Endothelial cell of umbilical vein (primary cell): ENCODE measurements at regions not wholly inside any gene's neighbourhood (a gene's known extent, or its start where the extent isn't known, plus 50 kb on each side); places are given as distances from the start of the nearest gene placed in this dataset.

Source experiments
- BruUV-seq: library from RNA; stranded (reverse); fragments of 400-500 nt; replicated peaks from 2 replicates; lab custom pipeline; 2021; lab: Mats Ljungman, UMichigan
- CTCF ChIA-PET: fragments of 300-600, 350-600 bp; sonication (Branson Sonifier 250); formaldehyde crosslinking; loops from one replicate; lab custom pipeline; 2021; ENCODE audit warnings: antibody characterized with exemption, inconsistent platforms; lab: Charles Lee
- POLR2A ChIA-PET: fragments of 300-600, 350-600 bp; sonication (Branson Sonifier 250); formaldehyde crosslinking; loops from one replicate; lab custom pipeline; 2021; ENCODE audit warnings: antibody characterized with exemption, inconsistent platforms; lab: Charles Lee
- DNase-seq: peaks from one replicate; pipeline ENCODE4 v3.0.0-alpha.2; 2011; ENCODE audit warnings: low read depth, low spot score
- FAIRE-seq: peaks from 2 replicates; lab custom pipeline; 2011; peaks lifted over from hg19 to GRCh38; lab: Jason Lieb, UNC
- H2AFZ ChIP-seq: 2 replicates; pipeline ENCODE4 v1.6.0; 2012; ENCODE audit warnings: low read depth, low read length, control low read depth, inconsistent platforms
- H3K27ac ChIP-seq: 2 replicates; pipeline ENCODE4 v1.5.1; 2011; ENCODE audit warnings: low read depth, mild to moderate bottlenecking, control low read depth, low read length, moderate library complexity; ENCODE audit not compliant: insufficient read depth
- H3K27me3 ChIP-seq, 2 experiments: 2 replicates each; pipeline versions ENCODE4 v1.6.0 to v1.6.1; 2011; ENCODE audit warnings: low read length in 2 of 2, mixed read lengths in 1 of 2; ENCODE audit not compliant: control insufficient read depth in 2 of 2, insufficient read depth in 2 of 2
- H3K36me3 ChIP-seq, 2 experiments: 2 replicates in 1 of 2; 3 replicates in 1 of 2; pipeline ENCODE4 v1.5.1; 2011; ENCODE audit warnings: low read length in 2 of 2, mild to moderate bottlenecking in 1 of 2, moderate library complexity in 1 of 2; ENCODE audit not compliant: control insufficient read depth in 2 of 2, insufficient read depth in 2 of 2; ENCODE audit errors: extremely low read depth in 1 of 2
- H3K4me1 ChIP-seq: 3 replicates; pipeline ENCODE4 v1.5.1; 2011; ENCODE audit warnings: mild to moderate bottlenecking, low read length; ENCODE audit not compliant: control insufficient read depth, insufficient read depth; ENCODE audit errors: extremely low read depth
- H3K4me2 ChIP-seq: 2 replicates; pipeline ENCODE4 v1.6.1; 2011; ENCODE audit warnings: low read length, control low read depth, mixed read lengths; ENCODE audit not compliant: insufficient read depth
- H3K4me3 ChIP-seq, 3 experiments: fragments of 200-600 bp in 1 of 3; sonication (generic), shearing (Covaris generic) in 1 of 3; replicated peaks in 1 of 3; 2 replicates each; pipeline ENCODE4 v1.5.1; 2011 to 2016; ENCODE audit warnings: control low read depth in 3 of 3, low read length in 3 of 3, mild to moderate bottlenecking in 2 of 3, inconsistent platforms in 1 of 3, low read depth in 1 of 3, moderate library complexity in 1 of 3; ENCODE audit not compliant: insufficient read depth in 1 of 3
- H3K79me2 ChIP-seq: 2 replicates; pipeline ENCODE4 v1.6.0; 2012; ENCODE audit warnings: low read length, inconsistent platforms; ENCODE audit not compliant: control insufficient read depth, insufficient read depth
- H3K9ac ChIP-seq: replicated peaks from 2 replicates; pipeline ENCODE3; 2011; ENCODE audit warnings: low read length, control low read depth; ENCODE audit not compliant: insufficient read depth; ENCODE audit errors: extremely low read depth
- H3K9me1 ChIP-seq: replicated peaks from 3 replicates; pipeline ENCODE4 v1.6.0; 2011; ENCODE audit warnings: mild to moderate bottlenecking, low read length; ENCODE audit not compliant: control insufficient read depth, insufficient read depth; ENCODE audit errors: extremely low read depth
- H3K9me3 ChIP-seq: replicated peaks from 2 replicates; pipeline ENCODE4 v1.5.1; 2012; ENCODE audit warnings: low read length, inconsistent platforms; ENCODE audit not compliant: control insufficient read depth, insufficient read depth
- H4K20me1 ChIP-seq: replicated peaks from 2 replicates; pipeline ENCODE3; 2011; ENCODE audit warnings: mild to moderate bottlenecking, low read length; ENCODE audit not compliant: control insufficient read depth, insufficient read depth; ENCODE audit errors: extremely low read depth
- CTCF ChIP-seq, 2 donors: IDR thresholded peaks; 1 replicate in 1 of 2; 2 replicates in 1 of 2; pipeline ENCODE4 v1.5.1; 2011; ENCODE audit warnings: low read length in 2 of 2, mild to moderate bottlenecking in 2 of 2, moderate library complexity in 2 of 2, control low read depth in 1 of 2, inconsistent platforms in 1 of 2, low read depth in 1 of 2; ENCODE audit not compliant: insufficient read depth in 1 of 2; ENCODE audit errors: extremely low read depth in 1 of 2
- EZH2 ChIP-seq: IDR thresholded peaks from 2 replicates; pipeline ENCODE4 v1.6.1; 2012; ENCODE audit warnings: borderline replicate concordance, low read depth, mild to moderate bottlenecking, moderate library complexity, low read length, inconsistent platforms; ENCODE audit not compliant: severe bottlenecking
- FOS ChIP-seq: IDR thresholded peaks from 2 replicates; pipeline ENCODE4 v1.6.1; 2011; ENCODE audit warnings: mild to moderate bottlenecking, low read length, moderate library complexity, borderline replicate concordance; ENCODE audit not compliant: insufficient read depth
- GATA2 ChIP-seq: IDR thresholded peaks from 2 replicates; pipeline ENCODE4 v1.7.0; 2011; ENCODE audit warnings: low read depth, mild to moderate bottlenecking, moderate library complexity, mixed read lengths, low read length; ENCODE audit not compliant: insufficient read length, insufficient read depth
- JUN ChIP-seq: IDR thresholded peaks from 2 replicates; pipeline ENCODE4 v1.6.1; 2011; ENCODE audit warnings: borderline replicate concordance, low read depth; ENCODE audit not compliant: insufficient read length, insufficient read depth
- MAX ChIP-seq: IDR thresholded peaks from 2 replicates; pipeline ENCODE4 v1.6.1; 2011; ENCODE audit not compliant: insufficient read depth, insufficient read length
- POLR2A ChIP-seq: IDR thresholded peaks from 2 replicates; pipeline ENCODE4 v1.6.1; 2012; ENCODE audit warnings: low read depth, mild to moderate bottlenecking, control low read depth, low read length
- dilution Hi-C: fragments of 300-500 bp; cut with MboI; formaldehyde crosslinking; loops from one replicate; pipeline ENCODE4 v1.15.0; 2019; ENCODE audit warnings: low sequenced_read_pairs; ENCODE audit not compliant: extremely low pct_ligation_motif_present
- intact Hi-C: fragments of 100-400 bp; cut with micrococcal nuclease; formaldehyde crosslinking; loops from one replicate; pipeline ENCODE4 v1.10.0; 2022

GRCh38 chr4:26133840-26134239 is 187.0 kb upstream of the RBPJ start:
- Histone ChIP-seq H3K9ac (no peak overlapping the region), H3K4me2 (no peak overlapping the region), H3K36me3 (no peaks in the 10 kb centered on the region), H3K9me3 (no peaks in the 10 kb centered on the region), H2AFZ (no peak overlapping the region), H3K27me3 (no peaks in the 10 kb centered on the region), H3K79me2 (no peaks in the 10 kb centered on the region), H3K4me1 (no peaks in the 10 kb centered on the region), H4K20me1 (no peaks in the 10 kb centered on the region), H3K9me1 (no peaks in the 10 kb centered on the region), H3K27ac (no peak overlapping the region), H3K4me3 (no peak overlapping the region)
- intact Hi-C loops (no loop called here), dilution Hi-C loops (no loop called here)
- TF ChIP-seq FOS (no peak), CTCF (IDR thresholded peaks at IDR 0.05; ENCODE audit: extremely low read depth in 1 of 2, insufficient read depth in 1 of 2, low read depth in 1 of 2, low read length in 2 of 2) (no peak), EZH2 (no peak), GATA2 (no peak), MAX (no peak), JUN (no peak), POLR2A (no peak)
- CTCF ChIA-PET: no interaction called here
- DNase-seq (no peak), FAIRE-seq (no peak)
- POLR2A ChIA-PET: no interaction called here
- no TSS peak for BruUV-seq
